HL-60 (cell line): ENCODE measurements at regions not wholly inside any gene's neighbourhood (a gene's known extent, or its start where the extent isn't known, plus 50 kb on each side); places are given as distances from the start of the nearest gene placed in this dataset.

Experiments
- POLR2AphosphoS5 ChIP-seq: IDR thresholded peaks from 2 replicates; pipeline ENCODE4 v1.6.1; 2012; ENCODE audit warnings: low read depth
- TF ChIP-seq, protein P1 (sequence below): IDR thresholded peaks from 2 replicates; pipeline ENCODE4 v1.6.1; 2012; ENCODE audit warnings: low read depth; ENCODE audit not compliant: insufficient replicate concordance
- TF ChIP-seq, protein P2 (sequence below): IDR thresholded peaks from one replicate; pipeline ENCODE4 v1.5.1; 2011; ENCODE audit warnings: low read length, control low read depth, inconsistent platforms; ENCODE audit not compliant: insufficient read depth

- TF ChIP-seq, protein P1, sequence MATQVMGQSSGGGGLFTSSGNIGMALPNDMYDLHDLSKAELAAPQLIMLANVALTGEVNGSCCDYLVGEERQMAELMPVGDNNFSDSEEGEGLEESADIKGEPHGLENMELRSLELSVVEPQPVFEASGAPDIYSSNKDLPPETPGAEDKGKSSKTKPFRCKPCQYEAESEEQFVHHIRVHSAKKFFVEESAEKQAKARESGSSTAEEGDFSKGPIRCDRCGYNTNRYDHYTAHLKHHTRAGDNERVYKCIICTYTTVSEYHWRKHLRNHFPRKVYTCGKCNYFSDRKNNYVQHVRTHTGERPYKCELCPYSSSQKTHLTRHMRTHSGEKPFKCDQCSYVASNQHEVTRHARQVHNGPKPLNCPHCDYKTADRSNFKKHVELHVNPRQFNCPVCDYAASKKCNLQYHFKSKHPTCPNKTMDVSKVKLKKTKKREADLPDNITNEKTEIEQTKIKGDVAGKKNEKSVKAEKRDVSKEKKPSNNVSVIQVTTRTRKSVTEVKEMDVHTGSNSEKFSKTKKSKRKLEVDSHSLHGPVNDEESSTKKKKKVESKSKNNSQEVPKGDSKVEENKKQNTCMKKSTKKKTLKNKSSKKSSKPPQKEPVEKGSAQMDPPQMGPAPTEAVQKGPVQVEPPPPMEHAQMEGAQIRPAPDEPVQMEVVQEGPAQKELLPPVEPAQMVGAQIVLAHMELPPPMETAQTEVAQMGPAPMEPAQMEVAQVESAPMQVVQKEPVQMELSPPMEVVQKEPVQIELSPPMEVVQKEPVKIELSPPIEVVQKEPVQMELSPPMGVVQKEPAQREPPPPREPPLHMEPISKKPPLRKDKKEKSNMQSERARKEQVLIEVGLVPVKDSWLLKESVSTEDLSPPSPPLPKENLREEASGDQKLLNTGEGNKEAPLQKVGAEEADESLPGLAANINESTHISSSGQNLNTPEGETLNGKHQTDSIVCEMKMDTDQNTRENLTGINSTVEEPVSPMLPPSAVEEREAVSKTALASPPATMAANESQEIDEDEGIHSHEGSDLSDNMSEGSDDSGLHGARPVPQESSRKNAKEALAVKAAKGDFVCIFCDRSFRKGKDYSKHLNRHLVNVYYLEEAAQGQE: no peak
- TF ChIP-seq, protein P2, sequence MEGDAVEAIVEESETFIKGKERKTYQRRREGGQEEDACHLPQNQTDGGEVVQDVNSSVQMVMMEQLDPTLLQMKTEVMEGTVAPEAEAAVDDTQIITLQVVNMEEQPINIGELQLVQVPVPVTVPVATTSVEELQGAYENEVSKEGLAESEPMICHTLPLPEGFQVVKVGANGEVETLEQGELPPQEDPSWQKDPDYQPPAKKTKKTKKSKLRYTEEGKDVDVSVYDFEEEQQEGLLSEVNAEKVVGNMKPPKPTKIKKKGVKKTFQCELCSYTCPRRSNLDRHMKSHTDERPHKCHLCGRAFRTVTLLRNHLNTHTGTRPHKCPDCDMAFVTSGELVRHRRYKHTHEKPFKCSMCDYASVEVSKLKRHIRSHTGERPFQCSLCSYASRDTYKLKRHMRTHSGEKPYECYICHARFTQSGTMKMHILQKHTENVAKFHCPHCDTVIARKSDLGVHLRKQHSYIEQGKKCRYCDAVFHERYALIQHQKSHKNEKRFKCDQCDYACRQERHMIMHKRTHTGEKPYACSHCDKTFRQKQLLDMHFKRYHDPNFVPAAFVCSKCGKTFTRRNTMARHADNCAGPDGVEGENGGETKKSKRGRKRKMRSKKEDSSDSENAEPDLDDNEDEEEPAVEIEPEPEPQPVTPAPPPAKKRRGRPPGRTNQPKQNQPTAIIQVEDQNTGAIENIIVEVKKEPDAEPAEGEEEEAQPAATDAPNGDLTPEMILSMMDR: no peak
- no peak for TF ChIP-seq POLR2AphosphoS5
These were observed 335.1 kb upstream of the POM121L12 start for GRCh38 chr7:52700349-52700748.
